ENCODE measurements at regions not wholly inside any gene's neighbourhood (a gene's known extent, or its start where the extent isn't known, plus 50 kb on each side); places are given as distances from the start of the nearest gene placed in this dataset.

- Histone ChIP-seq H3K27me3 (replicated peaks; ENCODE audit: control insufficient read depth, insufficient read depth, low read length) (no peaks in the 10 kb centered on the region), H3K36me3 (ENCODE audit: control insufficient read depth, insufficient read depth, low read length) (no peaks in the 10 kb centered on the region), H3K4me3 (replicated peaks; ENCODE audit: low read depth, low read length) (no peak overlapping the region)
- DNase-seq (ENCODE audit: extremely low read depth, insufficient read length): no peak
- TF ChIP-seq, protein P1, sequence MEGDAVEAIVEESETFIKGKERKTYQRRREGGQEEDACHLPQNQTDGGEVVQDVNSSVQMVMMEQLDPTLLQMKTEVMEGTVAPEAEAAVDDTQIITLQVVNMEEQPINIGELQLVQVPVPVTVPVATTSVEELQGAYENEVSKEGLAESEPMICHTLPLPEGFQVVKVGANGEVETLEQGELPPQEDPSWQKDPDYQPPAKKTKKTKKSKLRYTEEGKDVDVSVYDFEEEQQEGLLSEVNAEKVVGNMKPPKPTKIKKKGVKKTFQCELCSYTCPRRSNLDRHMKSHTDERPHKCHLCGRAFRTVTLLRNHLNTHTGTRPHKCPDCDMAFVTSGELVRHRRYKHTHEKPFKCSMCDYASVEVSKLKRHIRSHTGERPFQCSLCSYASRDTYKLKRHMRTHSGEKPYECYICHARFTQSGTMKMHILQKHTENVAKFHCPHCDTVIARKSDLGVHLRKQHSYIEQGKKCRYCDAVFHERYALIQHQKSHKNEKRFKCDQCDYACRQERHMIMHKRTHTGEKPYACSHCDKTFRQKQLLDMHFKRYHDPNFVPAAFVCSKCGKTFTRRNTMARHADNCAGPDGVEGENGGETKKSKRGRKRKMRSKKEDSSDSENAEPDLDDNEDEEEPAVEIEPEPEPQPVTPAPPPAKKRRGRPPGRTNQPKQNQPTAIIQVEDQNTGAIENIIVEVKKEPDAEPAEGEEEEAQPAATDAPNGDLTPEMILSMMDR (IDR thresholded peaks at IDR 0.05; ENCODE audit: insufficient read depth, low read length, poor library complexity, severe bottlenecking): no peak
Observed at GRCh38 chr3:110731148-110731547, 340.5 kb upstream of the NECTIN3 start.

DNA sequence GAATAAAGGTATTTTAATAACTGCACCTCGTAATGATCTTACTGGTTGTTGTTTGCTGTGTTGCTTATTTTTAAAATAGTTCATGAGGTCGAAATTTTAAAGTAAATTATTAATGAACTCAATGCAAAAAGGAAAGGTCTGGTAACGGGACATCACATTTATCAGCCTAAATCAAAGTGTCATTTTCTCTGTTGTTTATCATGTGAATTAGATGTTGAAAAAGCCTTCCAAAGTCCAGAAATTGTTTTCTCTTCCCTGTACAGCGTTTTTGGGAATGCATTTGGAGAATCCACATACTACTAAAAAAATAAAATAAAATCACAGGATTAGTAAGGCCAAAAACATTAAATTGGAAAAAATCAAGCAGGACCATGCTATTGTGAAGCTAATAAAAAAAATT lies 339.2 kb upstream of the NECTIN3 start:
- Histone ChIP-seq H3K36me3 (ENCODE audit: control insufficient read depth, insufficient read depth, low read length) (no peaks in the 10 kb centered on the region), H3K27me3 (replicated peaks; ENCODE audit: control insufficient read depth, insufficient read depth, low read length) (no peaks in the 10 kb centered on the region), H3K4me3 (replicated peaks; ENCODE audit: low read depth, low read length) (no peak overlapping the region)
- TF ChIP-seq, protein P1 (IDR thresholded peaks at IDR 0.05; ENCODE audit: insufficient read depth, low read length, poor library complexity, severe bottlenecking): no peak
- no peak for DNase-seq (ENCODE audit: extremely low read depth, insufficient read length)

DNA sequence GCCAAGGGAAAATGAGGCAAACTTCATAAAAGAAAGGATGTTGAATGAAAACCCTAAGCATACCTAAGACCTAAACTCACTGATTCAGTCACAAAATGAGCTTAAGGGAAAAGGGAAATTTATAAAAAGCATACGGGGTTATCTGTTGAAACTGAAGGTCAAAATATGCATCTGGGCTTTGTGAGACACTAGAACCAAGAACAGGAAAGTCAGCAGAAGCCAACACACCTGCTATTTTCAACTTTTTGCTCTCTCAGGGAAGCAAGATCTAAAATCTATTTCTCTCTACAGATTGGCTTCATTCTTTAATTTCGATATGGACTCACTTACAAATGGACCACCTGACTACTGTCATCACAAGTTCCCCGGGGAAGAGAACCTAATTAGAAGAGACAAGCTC lies 338.6 kb upstream of the NECTIN3 start:
- H3K36me3 ChIP-seq (ENCODE audit: control insufficient read depth, insufficient read depth, low read length): no peaks in the 10 kb centered on the region
- H3K4me3 ChIP-seq (replicated peaks; ENCODE audit: low read depth, low read length): no peak overlapping the region
- TF ChIP-seq, protein P1 (IDR thresholded peaks at IDR 0.05; ENCODE audit: insufficient read depth, low read length, poor library complexity, severe bottlenecking): no peak
- no peaks in the 10 kb centered on the region for H3K27me3 ChIP-seq (replicated peaks; ENCODE audit: control insufficient read depth, insufficient read depth, low read length)
- no peak for DNase-seq (ENCODE audit: extremely low read depth, insufficient read length)

GRCh38 chr3:110734524-110734923 lies 337.1 kb upstream of the NECTIN3 start:
- H3K36me3 ChIP-seq (ENCODE audit: control insufficient read depth, insufficient read depth, low read length): no peaks in the 10 kb centered on the region
- DNase-seq (ENCODE audit: extremely low read depth, insufficient read length): no peak
- TF ChIP-seq, protein P1 (IDR thresholded peaks at IDR 0.05; ENCODE audit: insufficient read depth, low read length, poor library complexity, severe bottlenecking): no peak
- no peak overlapping the region for H3K4me3 ChIP-seq (replicated peaks; ENCODE audit: low read depth, low read length)
- H3K27me3 ChIP-seq (replicated peaks; ENCODE audit: control insufficient read depth, insufficient read depth, low read length): no peaks in the 10 kb centered on the region

- Histone ChIP-seq H3K36me3 (ENCODE audit: control insufficient read depth, insufficient read depth, low read length) (no peaks in the 10 kb centered on the region), H3K27me3 (replicated peaks; ENCODE audit: control insufficient read depth, insufficient read depth, low read length) (no peaks in the 10 kb centered on the region), H3K4me3 (replicated peaks; ENCODE audit: low read depth, low read length) (no peak overlapping the region)
- DNase-seq (ENCODE audit: extremely low read depth, insufficient read length): no peak
- TF ChIP-seq, protein P1 (IDR thresholded peaks at IDR 0.05; ENCODE audit: insufficient read depth, low read length, poor library complexity, severe bottlenecking): no peak
Observed at GRCh38 chr3:110736332-110736731, 335.3 kb upstream of the NECTIN3 start.

DNA sequence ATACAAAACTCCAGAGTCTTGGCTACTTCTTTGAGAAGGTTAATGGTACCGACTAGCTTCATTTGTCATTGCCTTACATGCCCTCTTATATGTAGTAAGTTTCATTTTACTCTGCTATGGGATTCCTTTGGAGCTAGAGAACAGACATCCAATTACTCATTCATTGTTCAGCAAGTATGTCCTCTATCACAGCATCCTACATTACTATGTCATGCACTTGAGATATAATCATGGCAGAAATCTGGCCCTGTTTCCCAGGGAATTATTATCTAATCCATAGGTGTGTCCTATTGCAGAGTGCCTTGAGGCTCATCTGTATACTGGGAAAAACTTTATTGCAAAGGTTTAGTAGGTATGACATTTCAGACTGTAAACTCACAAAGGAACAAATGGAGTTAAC lies 333.1 kb upstream of the NECTIN3 start:
- Histone ChIP-seq H3K36me3 (ENCODE audit: control insufficient read depth, insufficient read depth, low read length) (no peaks in the 10 kb centered on the region), H3K27me3 (replicated peaks; ENCODE audit: control insufficient read depth, insufficient read depth, low read length) (no peaks in the 10 kb centered on the region), H3K4me3 (replicated peaks; ENCODE audit: low read depth, low read length) (no peak overlapping the region)
- DNase-seq (ENCODE audit: extremely low read depth, insufficient read length): no peak
- TF ChIP-seq, protein P1 (IDR thresholded peaks at IDR 0.05; ENCODE audit: insufficient read depth, low read length, poor library complexity, severe bottlenecking): no peak
